HG02678 (cell line): ENCODE measurements at regions not wholly inside any gene's neighbourhood (a gene's known extent, or its start where the extent isn't known, plus 50 kb on each side); places are given as distances from the start of the nearest gene placed in this dataset.
A peak's percentile ranks its signal among the peaks of the same experiment; 100 is the strongest.

Source experiments
- ATAC-seq: cut with Tn5 transposase; IDR thresholded peaks from one replicate; pipeline ENCODE4 v1.9.1; 2021; ENCODE audit warnings: mild to moderate bottlenecking, moderate library complexity; ENCODE audit not compliant: unreplicated experiment

DNA sequence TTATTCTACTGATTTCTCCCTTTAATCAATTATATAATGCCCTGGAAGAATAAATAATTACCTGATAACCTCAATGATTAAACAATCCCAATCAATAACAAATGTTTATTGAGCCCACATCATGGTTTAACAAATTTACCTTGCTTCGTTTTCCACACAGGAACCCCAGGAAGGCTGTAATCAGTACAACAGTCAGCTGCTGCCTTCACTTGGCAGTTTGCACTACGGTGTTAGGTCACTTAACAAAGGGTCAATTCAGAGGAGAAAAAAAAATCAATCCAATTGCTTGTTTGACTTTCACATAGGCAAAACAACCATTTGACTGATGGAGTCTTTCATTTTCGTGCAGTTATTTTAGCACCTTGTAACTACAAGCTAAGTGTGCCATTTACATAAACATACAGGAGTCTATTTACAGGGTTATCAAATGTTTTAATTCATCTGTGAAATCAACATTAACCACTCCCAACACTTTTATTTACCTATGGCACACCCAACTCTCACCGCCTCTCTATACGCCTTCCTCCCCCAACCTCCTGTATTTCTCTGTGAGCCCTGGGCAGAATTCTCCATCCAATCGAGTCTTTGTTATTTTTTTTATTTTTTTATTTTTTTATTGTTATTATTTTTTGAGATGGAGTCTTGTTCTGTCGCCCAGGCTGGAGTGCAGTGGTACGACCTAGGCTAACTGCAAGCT is 140.4 kb upstream of the TAB2 start:
- ATAC-seq: no peak

DNA sequence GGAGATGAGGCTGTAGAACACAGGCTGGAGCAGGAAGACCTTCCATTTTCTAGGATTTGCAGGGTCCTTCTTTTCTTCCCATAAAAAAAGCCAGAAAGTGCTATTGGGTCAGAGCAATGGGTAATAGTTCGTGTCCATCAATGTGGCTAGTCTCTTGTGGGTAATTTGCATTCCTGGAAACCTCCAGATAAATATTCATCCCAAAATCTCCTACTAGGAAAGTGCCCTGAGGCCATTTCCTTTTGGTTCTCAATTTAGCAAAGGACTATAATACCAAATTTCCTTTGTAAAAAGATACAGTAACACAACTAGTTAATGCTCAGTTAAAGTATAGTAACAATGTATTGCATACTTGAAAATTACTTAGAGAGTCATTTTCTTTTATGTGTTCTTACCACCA is 138.1 kb upstream of the TAB2 start:
- ATAC-seq: no peak

- ATAC-seq: no peak
These were observed 136.2 kb upstream of the TAB2 start for GRCh38 chr6:149181304-149181703.

- ATAC-seq: no peak
These were observed 135.2 kb upstream of the TAB2 start for GRCh38 chr6:149182262-149182661.

DNA sequence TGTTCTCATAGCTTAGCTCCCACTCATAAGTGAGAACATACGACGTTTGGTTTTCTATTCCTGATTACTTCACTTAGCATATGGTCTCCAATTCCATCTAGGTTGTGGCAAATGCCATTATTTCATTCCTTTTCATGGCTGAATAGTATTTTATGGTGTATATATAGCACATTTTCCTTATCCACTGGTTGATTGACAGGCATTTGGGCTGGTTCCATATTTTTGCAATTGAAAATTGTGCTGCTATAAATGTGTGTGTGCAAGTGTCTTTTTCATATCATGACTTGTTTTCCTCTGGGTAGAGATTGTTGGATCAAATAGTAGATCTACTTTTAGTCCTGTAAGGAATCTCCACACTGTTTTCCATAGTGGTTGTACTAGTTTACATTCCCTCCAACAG is 133.0 kb upstream of the TAB2 start:
- no peak for ATAC-seq

DNA sequence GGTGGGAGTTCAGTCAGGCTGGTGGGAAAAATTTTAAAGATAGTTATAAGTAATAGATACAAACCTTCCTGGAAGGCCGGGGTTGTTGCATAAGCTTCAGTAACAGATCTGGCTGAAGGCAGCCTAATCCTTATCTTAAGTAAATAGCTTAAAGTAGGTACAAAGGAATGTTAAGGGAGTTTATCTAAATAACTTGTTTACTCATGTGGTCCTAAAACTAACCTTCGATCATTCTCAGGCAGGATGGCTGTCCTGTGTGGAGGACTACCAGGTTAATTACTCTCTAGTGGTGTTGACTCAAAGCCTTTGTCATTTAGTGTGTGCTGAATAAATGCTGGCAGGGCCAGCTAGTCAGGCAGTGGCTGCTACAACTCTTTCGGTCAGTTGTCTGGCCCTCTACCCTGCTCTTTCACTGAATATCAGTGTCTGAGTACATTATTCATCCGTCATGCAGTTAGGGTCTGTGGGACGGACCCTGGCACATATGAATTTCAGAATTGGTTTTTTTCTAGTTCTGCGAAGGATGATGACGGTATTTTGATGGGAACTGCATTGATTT is 131.6 kb upstream of the TAB2 start:
- no peak for ATAC-seq

- ATAC-seq: no peak
These were observed 130.6 kb upstream of the TAB2 start for GRCh38 chr6:149186873-149187272.

DNA sequence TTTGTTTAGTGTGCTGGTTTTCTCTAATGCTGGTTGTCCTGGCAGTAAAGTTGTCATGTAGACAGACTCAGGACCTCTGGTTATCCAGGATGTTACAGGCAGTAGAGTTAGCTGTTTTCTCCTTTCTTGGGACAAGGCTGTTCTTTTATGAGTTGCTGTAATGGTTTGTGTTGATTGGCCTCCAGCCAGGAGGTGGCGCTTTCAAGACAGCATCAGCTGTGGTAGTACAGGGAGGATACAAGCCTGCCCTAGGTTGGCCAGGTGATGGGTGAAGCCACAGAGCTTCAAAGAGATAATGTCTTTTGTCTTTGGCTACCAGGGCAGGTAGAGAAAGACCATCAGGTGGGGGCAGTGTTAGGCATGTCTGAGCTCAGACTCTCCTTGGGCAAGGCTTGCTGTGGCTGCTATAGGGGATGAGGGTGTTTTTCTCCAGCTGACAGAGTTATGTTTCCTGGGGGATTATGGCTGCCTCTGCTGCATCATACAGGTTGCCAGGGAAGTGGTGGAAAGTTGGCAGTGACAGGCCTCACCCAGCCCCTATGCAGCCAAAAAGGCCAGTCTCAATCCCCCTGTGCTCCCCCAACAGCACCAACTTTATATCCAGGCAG is 127.2 kb upstream of the TAB2 start:
- ATAC-seq: no peak

DNA sequence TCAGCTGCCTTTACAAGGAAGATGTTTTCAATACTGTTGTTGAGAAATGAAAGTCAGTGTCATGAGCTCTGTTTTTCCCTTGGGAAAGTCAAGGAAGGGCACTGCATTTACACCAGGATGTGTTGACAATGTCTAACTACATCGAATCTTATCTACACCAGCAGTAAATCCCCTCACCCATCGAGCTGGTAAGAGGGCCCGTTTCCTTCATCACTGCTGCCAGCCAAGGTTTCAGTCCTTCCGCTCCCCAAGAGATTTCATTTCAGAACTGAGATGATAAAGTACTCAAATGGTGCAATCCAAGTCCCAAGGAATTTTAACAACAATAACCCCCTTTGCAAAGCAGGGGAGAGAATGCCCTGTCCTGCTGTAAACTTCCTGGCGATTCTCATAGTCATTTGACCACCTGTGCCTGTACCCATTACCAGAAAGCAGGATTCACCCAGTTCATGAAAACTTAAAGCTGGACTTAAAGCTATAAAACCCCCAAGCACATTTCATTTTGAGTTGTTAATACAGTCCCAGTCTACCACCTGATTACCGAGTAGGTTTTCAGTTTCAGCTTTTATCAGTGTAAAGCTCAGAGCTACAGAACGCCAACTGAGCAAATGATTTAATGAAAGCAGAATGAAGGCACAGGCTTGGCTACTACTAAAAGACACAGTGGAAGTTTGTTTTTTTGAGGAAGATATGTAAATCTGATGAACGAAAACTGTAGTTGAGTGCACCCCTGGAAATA is 122.5 kb upstream of the TAB2 start:
- no peak for ATAC-seq

DNA sequence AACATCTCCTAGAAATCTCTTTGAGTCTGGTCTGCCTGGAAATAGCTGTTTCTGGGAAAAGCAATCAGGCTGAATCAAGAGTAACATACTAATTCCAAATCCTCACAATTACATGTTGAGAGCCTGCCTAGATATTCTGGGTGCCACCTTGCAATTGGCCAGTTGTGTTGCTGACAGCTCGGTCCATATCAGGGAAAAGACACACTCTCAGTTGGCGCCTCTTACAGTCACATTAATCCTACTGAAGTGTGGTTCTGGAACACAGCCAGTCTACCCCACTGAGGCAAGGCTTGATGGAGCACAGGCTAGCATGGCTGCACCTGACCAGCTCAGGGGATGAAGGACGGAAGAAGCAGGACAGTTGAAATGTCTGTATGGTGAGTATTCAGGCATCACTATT is 121.4 kb upstream of the TAB2 start:
- ATAC-seq: no peak

- ATAC-seq: no peak
These were observed 120.0 kb upstream of the TAB2 start for GRCh38 chr6:149197482-149197881.

DNA sequence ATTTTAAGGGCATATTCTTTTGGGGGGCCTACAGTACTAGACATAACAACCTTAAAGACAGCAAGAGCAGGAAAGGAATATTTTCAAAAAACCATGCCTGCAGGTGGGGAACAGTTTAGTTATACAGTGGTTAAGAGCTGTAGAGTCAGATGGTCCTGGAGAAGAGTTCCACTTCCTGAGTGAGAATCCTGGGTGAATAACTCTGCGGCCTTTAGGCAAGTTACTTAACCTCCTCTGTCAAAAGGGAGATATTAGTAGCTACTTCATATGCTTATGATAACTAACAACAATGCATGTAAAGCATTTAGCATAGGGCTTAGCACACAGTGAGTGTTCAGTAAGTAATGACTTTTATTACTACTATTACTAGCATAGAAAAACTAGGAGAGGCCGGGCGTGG is 119.2 kb upstream of the TAB2 start:
- no peak for ATAC-seq

GRCh38 chr6:149200282-149200945 is 117.1 kb upstream of the TAB2 start:
- ATAC-seq: no peak

DNA sequence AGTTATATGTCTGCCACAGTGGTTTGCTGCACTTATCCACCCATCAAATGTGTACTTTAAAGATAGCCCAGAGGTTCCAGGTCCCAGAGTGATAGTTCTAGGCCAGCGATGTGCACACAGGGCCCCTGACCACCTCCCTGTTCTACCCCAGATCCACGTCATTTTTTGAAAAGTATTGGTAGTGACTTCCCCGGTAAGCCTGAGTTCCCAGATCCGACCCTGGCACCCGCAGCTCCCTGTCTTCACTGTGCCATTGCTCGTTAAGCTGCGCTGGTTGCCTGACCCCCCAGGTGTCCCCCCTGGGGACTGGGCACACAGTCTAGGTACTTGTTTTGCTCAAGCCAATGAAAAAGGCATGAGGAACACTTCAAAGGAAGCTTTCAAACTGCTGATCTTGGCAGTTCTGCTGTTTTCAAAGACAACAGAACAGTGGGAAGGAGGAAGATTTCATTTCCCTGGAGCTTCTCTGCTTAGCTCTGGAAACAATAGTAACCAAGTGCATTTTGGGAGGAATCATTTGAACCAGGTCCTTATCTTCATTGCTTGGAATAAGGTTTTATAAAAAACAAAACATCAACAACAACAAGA is 116.3 kb upstream of the TAB2 start:
- no peak for ATAC-seq

DNA sequence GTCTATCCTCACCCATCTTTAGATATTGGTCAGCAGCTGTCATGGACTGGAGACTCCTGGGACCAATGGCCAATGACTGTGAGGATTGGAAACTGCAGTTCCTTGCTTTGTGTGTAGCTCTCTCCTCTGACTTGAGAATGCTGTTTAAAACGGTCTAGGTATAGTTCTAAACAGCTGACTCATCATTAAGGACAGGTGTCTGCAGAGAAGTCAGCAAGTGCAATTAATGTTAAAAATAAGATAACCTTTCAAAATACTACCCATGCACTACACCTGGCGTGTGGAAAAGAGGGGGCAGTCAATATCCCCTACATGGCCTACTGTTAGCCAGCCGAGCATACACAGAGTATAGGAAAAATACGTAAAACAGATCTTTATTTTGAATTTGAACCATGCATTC is 115.4 kb upstream of the TAB2 start:
- ATAC-seq: no peak

- no peak for ATAC-seq
These were observed 114.6 kb upstream of the TAB2 start for GRCh38 chr6:149202952-149203351.

DNA sequence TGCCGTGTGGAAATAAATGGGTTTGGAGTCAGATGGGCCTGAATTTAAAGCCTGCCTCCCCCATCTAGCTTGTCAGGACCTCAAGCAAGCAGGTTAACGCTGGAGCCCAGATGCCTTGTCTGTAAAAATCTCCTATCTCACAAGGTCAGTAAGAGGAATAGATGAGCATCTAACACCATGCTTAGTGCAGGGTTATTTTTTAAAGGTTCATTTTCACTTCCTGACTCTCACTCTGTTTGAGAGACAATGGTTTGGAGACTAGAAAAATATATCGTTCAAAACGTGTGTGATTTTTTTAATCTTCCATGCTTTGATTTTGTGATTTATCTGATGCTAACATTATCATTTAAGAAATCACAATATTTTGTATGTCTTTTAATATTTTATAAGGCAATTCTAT is 114.0 kb upstream of the TAB2 start:
- no peak for ATAC-seq

GRCh38 chr6:149208134-149208601 is 109.3 kb upstream of the TAB2 start:
- no peak for ATAC-seq

DNA sequence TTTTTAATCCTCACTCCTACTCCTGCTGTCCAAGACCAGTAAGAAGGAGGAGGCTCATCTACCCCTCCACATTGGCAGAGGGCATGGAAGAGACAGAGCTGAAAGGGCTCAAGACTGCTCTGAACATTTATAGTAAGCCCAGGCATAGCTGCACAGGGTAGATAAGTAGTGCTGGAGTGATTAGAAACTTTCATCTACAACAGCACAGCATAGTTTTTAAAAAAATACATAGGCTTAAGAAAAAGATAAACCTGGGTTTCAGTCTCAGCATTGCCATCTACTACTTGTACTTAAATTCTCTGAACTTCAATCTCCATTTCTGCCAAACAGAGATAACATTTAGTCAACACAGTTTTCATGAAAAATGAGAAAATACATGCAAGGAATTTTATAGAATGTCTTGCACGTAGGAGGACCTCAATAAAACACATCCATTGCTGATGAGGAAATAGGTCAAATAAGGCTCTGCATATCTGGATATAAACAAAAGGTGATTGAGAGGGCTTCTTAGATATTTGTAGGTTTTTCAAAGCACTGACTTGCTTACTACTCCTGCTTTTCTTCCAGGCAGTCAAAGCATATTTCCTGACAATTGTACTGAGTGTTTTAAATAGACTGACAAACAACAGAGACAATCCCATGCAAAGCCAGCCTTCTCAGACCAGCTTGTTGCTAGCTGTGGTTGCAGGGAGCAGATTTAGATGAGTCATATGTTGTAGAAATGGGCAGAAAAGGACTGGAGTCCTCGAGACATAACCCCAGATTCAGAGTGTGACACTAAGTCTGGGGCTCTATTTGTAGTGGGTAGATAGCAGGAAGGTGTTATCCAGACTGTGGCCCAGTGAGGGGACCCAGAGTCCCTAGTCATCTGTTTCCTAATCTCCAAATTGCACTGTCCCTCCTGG is 107.4 kb upstream of the TAB2 start:
- peak; percentile 30 for ATAC-seq

- peak; percentile 63 for ATAC-seq
These were observed 106.4 kb upstream of the TAB2 start for GRCh38 chr6:149211046-149211571.
